Astrocyte of the spinal cord (primary cell): ENCODE measurements at regions not wholly inside any gene's neighbourhood (a gene's known extent, or its start where the extent isn't known, plus 50 kb on each side); places are given as distances from the start of the nearest gene placed in this dataset.

Experiments
- DNase-seq: peaks from one replicate; pipeline ENCODE4 v3.0.0; 2011; ENCODE audit warnings: low read depth, low spot score
- H3K4me3 ChIP-seq: 2 replicates; pipeline ENCODE4 v1.5.1; 2011; ENCODE audit warnings: low read depth, mild to moderate bottlenecking, low read length, moderate library complexity
- CTCF ChIP-seq: IDR thresholded peaks from 2 replicates; pipeline ENCODE4 v1.5.1; 2012; ENCODE audit warnings: low read depth, mild to moderate bottlenecking, low read length, inconsistent platforms
- in situ Hi-C: cut with HindIII; loops from 2 replicates; pipeline ENCODE4 v1.10.0; 2017; ENCODE audit warnings: low sequenced_read_pairs

- no peak for TF ChIP-seq CTCF
- DNase-seq = no peak
- no peak overlapping the region for H3K4me3 ChIP-seq
- in situ Hi-C loops = no loop called here
Measured at GRCh38 chr13:40504641-40505040, 161.8 kb downstream of the FOXO1 start.

GRCh38 chr13:40505196-40505595 lies 161.2 kb downstream of the FOXO1 start:
- H3K4me3 ChIP-seq = no peak overlapping the region
- DNase-seq = peak; percentile 25
- in situ Hi-C loops = no loop called here
- no peak for TF ChIP-seq CTCF
